Fibroblast of upper back skin (primary cell): ENCODE measurements at regions not wholly inside any gene's neighbourhood (a gene's known extent, or its start where the extent isn't known, plus 50 kb on each side); places are given as distances from the start of the nearest gene placed in this dataset.

Experiments
- DNase-seq: peaks from one replicate; pipeline ENCODE4 v3.0.0-alpha.2; 2013

- DNase-seq: no peak
Observed at GRCh38 chr11:115707180-115707905, 203.1 kb upstream of the CADM1 start.

DNA sequence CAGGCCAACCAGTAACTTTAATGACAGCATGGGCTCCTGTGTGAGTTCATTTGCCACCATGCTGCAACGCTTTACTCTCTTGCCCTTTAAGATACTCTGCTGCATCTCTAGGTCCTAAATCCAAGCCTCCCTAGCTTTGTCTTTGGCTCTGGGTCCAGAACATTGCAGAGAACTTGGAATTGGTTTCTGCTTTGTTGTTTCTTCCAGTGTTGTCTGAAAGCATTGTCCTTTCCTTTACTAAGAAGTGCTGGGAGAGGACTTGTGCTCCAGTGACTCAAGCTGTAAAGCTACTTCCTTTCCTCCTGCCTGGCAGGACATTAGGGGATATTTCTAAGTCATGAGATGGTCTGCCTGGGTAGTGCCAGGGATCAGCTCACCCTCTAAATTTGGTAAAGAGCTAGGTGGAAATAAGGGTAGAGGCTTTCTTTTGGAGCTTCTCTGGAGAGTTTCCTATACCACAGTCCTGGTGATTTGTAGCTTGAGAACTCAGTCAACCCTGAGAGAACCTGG is 202.5 kb upstream of the CADM1 start:
- DNase-seq: no peak

- DNase-seq: no peak
Observed at GRCh38 chr11:115705200-115705599, 201.0 kb upstream of the CADM1 start.

GRCh38 chr11:115700981-115701875 is 197.0 kb upstream of the CADM1 start:
- DNase-seq: no peak

DNA sequence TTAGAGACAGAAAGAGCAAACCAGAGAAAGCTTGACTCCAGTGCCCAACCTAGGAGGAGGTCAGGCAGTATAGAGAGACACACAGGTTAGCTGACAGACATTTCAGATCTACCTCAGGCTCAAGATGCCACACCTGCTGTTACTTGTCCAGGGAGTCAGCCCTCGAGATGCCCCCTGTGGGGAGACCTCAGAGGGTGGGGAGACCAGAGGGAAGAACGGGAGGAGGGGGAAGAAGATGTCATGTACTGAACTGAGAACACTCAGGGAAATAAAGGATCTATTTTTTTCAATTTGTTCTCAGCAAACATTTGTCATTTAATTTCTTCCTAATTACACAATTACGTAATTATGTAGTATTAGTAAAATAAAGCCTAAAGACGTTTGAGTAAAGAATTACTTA is 196.3 kb upstream of the CADM1 start:
- DNase-seq: no peak

GRCh38 chr11:115699733-115700132 is 195.5 kb upstream of the CADM1 start:
- peak; percentile 95 for DNase-seq

- no peak for DNase-seq
Observed at GRCh38 chr11:115699326-115699725, 195.1 kb upstream of the CADM1 start.

- no peak for DNase-seq
Observed at GRCh38 chr11:115698243-115698642, 194.0 kb upstream of the CADM1 start.

DNA sequence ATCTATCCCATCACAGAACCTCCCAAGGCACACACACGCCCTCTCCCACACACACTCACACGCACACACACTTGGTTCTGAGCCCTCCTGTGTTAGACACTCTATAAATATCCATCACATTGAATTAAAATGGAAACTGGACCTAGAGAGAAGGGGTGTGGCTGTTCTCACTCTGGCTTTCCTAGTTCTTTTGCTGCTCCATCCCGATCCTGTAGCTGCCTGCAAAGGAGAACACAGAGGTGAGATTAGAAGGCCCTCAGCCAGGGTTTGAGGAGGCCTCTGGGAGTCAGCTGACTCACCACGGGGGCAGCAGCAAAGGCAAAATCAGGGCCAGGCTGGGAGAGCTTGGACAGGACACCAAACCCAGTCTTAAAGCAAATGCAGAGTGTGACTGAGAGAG is 192.3 kb upstream of the CADM1 start:
- no peak for DNase-seq

GRCh38 chr11:115695677-115696364 is 191.6 kb upstream of the CADM1 start:
- no peak for DNase-seq

- DNase-seq: no peak
Observed at GRCh38 chr11:115693002-115693401, 188.8 kb upstream of the CADM1 start.

DNA sequence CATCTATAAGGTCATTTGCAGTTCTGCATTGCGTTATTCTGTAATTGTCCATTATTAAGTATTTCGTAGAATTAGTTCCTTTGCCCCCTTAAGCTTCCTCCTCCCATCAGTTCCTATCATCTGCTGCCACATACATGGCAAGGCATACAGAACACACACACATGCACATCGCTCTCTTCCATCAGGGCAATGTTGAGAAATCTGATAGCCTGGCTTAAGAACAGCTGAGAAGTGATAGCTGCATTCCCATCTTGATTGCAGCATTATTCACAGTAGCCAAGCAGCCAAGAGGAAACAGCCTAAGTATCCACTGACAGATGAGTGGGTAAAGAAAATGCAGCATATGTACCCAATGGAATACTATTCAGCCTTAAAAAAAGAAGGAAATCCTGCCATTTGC is 186.8 kb upstream of the CADM1 start:
- no peak for DNase-seq

- DNase-seq: no peak
Observed at GRCh38 chr11:115687934-115688333, 183.7 kb upstream of the CADM1 start.

DNA sequence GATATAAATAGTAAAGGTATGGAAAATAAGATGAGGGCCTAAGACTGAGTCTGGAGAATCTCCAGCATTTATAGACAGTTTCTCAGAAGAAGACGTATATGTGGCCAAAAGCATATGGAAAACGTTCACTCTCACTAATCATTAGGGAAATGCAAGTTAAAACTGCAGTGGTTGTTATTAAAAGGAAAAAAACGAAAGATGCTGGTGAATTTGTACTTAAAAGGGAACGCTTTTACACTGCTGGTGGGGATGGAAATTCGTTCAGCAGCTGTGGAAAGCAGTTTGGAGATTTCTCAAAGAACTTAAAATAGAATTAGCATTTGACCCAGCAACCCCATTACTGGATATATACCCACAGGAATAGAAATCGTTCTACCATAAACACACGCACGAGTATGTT is 180.5 kb upstream of the CADM1 start:
- DNase-seq: no peak

DNA sequence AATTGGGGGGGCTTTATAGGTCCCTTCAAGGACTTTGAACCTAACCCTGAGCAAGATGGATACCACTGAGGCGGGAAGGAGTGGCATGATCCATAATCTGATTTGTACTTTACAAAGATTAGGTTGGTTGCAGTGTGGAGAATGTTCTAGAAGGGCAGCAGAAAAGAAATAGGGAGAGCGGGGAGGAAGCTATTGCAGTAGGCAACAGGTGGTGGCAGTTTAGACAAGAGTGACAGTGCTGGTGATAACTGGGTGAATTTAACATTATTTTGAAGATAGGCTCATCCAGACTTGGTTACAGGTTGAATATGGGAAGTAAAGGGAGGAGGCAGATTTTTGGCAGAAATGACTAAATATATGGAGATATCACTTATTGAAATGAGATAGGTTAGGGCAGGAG is 179.9 kb upstream of the CADM1 start:
- DNase-seq: no peak

DNA sequence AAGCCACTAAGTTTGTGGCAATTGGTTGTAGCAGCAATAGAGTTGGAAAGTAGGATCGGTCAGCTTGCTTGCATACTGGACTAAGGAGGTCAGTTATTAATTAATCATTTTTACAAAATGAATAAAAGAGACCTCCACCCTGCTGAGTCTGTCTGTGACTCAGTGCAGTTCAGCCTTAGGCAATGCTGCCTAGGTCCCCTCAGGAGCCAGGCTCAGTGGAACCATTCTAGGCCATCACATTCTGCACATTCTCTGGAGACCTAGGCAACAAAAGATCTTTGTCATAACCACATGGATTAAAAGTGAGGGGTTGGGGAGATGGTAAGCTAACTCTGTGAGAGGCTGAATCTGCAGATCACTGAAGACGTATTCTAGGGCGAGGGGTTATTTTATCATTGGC is 178.7 kb upstream of the CADM1 start:
- DNase-seq: no peak

GRCh38 chr11:115682101-115682500 is 177.9 kb upstream of the CADM1 start:
- peak; percentile 78 for DNase-seq

- no peak for DNase-seq
Observed at GRCh38 chr11:115679945-115680344, 175.7 kb upstream of the CADM1 start.

GRCh38 chr11:115678942-115679341 is 174.7 kb upstream of the CADM1 start:
- no peak for DNase-seq

GRCh38 chr11:115677190-115677589 is 173.0 kb upstream of the CADM1 start:
- no peak for DNase-seq

DNA sequence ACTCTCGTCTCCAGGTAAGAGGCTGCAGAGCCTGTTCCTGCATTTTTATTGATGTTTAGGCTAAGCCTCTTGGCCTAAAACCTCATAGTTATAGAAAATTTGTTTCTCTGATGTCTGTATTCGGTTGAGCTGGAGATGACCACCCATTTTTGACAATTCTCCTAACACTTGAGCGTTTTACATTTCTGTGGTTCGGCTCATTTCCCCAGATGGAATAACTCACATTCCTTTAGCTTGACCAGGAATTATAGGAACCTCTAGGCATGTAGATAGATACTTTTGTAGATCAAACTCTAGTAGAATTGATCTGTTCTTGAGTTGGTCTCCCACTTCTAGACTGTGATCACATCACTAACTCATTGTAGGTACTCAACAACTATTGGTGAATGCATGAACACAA is 172.6 kb upstream of the CADM1 start:
- DNase-seq: peak; percentile 94

DNA sequence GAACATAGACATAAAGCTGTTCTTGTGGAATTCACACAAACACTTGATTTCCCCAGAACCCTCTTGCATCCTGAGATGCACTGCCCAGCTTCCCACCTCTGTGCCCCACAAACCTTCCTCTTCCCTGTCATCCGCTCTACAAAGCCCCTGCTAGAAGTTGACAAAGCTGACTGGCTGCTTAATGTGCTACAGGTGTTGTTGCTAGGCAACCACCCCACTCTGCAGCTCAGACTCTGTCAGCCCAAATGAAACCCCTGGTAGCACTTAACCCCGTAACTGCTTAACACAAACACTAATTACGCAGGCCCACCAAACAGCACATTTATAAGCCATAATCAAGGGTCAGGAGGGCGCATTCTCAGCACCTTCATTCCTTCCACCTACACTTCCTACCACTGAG is 172.0 kb upstream of the CADM1 start:
- DNase-seq: no peak

DNA sequence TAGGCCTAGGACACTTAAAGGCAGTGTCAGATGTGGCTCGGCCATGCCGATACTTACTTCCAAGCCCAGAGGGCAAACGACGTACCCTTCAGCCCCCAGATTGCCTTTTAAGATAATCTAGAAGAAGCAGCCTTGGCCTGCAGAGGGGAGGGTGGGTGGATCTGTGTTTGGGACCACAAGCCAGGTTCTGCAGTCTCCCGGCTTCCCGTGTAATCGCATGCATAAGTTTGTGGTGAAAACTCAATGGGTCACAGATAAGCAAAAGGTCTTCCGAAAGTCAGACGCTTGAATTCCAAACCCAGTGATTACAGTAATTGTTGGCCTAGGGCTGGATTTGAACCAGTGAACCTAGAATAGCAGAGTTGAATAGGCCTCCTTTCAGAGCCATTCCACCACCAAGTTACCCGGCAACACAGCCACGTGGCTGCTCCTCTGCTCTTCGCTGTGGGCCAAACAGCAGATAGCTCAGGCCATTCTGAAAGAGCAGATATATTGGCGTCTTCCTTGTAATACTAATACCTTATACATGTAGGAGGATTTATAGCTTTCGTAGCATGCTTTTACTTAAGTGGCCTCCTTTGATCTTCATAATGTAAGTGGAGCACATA is 170.8 kb upstream of the CADM1 start:
- no peak for DNase-seq
